ENCODE measurements at regions not wholly inside any gene's neighbourhood (a gene's known extent, or its start where the extent isn't known, plus 50 kb on each side); places are given as distances from the start of the nearest gene placed in this dataset.

DNA sequence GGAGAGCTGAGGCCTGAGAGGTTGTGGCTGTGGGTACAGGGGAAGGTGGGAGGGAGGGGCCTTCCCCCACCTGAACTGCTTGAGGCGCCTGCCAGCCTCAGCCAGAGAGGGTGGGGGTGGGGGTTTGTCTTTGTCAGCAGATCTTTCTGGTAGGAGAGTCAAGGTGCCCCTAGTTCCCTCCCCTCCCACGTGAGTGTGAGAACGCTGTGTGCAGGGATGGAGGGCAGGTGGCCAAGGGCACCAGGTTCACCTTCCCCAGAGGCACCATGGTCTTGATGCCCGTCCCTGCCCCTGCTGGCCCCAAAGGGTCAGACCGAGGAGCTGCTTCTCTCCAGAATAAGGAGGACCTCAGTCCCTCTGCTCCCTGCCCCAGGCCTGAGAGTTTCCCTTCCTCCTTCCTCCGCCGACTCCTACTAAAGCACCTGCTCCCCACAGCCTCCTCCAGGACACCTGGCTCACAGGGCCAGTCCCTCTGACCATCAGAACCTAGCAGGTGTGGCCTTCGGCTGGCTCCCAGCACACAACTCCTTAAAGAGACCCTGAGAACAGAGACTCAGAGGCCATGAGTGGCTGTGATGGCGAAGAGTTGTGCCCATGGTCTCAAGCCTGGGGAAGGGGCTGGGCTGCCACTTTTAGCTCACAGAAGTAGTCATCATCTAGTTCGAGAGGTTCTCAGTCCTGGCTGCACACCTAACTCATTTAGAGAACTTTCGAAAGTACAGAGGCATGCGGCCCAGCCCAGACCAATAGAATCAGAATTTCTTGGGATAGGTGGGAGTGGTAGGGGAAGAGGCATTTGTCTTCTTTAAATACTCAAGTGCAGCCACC lies 113.2 kb upstream of the LHX1 start:
- Histone ChIP-seq H3K9me3 (no peaks in the 10 kb centered on the region), H3K4me3 (no peak overlapping the region), H3K36me3 (no peaks in the 10 kb centered on the region), H3K27me3 (no peaks in the 10 kb centered on the region), H3K27ac (no peak overlapping the region), H3K4me1 (no peaks in the 10 kb centered on the region)
- no peak for TF ChIP-seq POLR2A (IDR thresholded peaks at IDR 0.05)
- TF ChIP-seq, protein P1, sequence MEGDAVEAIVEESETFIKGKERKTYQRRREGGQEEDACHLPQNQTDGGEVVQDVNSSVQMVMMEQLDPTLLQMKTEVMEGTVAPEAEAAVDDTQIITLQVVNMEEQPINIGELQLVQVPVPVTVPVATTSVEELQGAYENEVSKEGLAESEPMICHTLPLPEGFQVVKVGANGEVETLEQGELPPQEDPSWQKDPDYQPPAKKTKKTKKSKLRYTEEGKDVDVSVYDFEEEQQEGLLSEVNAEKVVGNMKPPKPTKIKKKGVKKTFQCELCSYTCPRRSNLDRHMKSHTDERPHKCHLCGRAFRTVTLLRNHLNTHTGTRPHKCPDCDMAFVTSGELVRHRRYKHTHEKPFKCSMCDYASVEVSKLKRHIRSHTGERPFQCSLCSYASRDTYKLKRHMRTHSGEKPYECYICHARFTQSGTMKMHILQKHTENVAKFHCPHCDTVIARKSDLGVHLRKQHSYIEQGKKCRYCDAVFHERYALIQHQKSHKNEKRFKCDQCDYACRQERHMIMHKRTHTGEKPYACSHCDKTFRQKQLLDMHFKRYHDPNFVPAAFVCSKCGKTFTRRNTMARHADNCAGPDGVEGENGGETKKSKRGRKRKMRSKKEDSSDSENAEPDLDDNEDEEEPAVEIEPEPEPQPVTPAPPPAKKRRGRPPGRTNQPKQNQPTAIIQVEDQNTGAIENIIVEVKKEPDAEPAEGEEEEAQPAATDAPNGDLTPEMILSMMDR (IDR thresholded peaks at IDR 0.05), result no peak
- no peak for DNase-seq

DNA sequence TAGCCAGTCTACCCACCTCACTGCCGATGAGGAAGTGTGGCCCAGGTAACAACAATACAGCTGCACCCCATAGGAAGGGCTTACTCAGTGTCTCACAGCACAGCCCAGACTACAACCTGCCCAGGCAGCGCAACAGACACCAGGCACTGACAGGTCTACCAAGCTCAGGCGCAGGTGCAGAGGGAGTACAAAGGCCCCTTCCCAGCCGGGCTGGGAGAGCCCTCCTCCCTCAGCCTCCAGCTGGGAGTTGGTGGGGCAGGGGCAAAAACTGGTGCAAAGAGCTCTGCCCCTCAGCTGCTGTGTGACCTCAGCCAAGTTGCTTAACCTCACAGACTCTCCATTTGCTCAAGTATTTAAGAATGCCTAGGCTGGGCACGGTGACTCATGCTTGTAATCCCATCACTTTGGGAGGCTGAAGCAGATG lies 112.6 kb upstream of the LHX1 start:
- H3K36me3 ChIP-seq, result no peaks in the 10 kb centered on the region
- no peak overlapping the region for H3K27ac ChIP-seq
- no peak for DNase-seq
- no peaks in the 10 kb centered on the region for H3K4me1 ChIP-seq
- no peaks in the 10 kb centered on the region for H3K27me3 ChIP-seq
- H3K4me3 ChIP-seq, result no peak overlapping the region
- TF ChIP-seq, protein P1 (IDR thresholded peaks at IDR 0.05), result no peak
- no peak for TF ChIP-seq POLR2A (IDR thresholded peaks at IDR 0.05)
- no peaks in the 10 kb centered on the region for H3K9me3 ChIP-seq

DNA sequence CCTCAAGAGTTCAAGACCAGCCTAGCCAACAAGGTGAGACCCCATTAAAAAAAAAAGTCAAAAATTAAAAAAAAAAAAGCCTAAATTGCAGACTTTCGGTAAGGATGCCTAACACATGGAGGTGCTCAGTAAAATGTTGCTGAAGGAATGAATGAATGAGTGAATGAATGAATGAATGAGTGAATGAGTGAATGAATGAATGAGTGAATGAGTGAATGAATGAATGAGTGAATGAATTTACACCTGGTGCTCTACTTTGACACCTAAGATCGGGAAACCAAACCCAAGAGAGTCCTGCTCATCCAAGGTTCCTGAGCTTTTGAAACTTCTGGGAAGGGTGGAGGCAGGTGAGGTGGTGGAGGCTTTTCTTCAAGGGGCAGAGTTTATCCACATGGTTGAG lies 112.2 kb upstream of the LHX1 start:
- H3K36me3 ChIP-seq, result no peaks in the 10 kb centered on the region
- TF ChIP-seq, protein P1 (IDR thresholded peaks at IDR 0.05), result no peak
- TF ChIP-seq POLR2A (IDR thresholded peaks at IDR 0.05), result no peak
- H3K27me3 ChIP-seq, result no peaks in the 10 kb centered on the region
- no peak overlapping the region for H3K4me3 ChIP-seq
- no peaks in the 10 kb centered on the region for H3K9me3 ChIP-seq
- DNase-seq, result no peak
- H3K4me1 ChIP-seq, result no peaks in the 10 kb centered on the region
- no peak overlapping the region for H3K27ac ChIP-seq

DNA sequence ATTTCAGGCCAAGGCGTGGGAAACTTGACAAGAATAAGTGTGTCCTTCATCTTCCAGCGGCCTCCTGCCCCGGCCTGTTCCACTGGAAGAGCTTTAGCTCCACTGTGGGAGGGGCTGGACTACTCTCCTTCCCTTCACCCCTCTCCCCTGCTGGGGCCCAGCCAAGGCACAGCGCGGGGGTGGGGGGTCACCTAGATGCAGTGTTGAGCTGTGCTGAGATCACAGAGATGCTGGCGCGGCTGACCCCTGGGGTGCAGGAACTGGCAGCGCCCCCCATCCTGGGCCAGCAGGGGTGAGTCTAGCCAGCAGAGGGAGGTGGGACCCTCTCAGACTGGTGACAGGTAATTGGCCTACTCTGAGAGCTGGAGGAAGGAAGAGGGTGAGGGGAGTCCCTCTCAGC lies 111.8 kb upstream of the LHX1 start:
- no peaks in the 10 kb centered on the region for H3K27me3 ChIP-seq
- no peaks in the 10 kb centered on the region for H3K36me3 ChIP-seq
- H3K27ac ChIP-seq, result no peak overlapping the region
- TF ChIP-seq, protein P1 (IDR thresholded peaks at IDR 0.05), result no peak
- no peak for TF ChIP-seq POLR2A (IDR thresholded peaks at IDR 0.05)
- DNase-seq, result no peak
- no peaks in the 10 kb centered on the region for H3K9me3 ChIP-seq
- H3K4me3 ChIP-seq, result no peak overlapping the region
- H3K4me1 ChIP-seq, result no peaks in the 10 kb centered on the region

DNA sequence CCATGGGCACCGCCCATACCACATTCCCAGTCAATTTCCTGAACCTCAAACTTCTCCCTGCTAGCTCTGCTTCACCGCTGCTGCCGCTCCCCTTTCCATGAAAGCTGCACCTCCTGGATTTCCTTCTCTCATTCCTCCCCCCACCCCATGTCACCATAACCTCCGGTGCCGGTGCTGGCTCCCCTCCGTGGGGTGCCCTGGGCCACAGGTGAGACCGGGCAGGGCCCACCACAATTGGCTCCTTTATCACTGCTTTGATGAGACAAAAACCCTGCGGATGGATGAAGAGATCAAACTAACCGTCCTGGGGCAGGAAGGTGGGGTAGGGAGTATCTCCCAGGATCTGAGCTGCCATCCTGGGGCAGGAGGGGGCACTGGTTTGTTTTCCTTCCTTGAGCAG lies 111.3 kb upstream of the LHX1 start:
- TF ChIP-seq, protein P1 (IDR thresholded peaks at IDR 0.05), result no peak
- no peak for TF ChIP-seq POLR2A (IDR thresholded peaks at IDR 0.05)
- H3K27me3 ChIP-seq, result no peaks in the 10 kb centered on the region

More for the DNA sequence above, 111.3 kb upstream of the LHX1 start:
- no peaks in the 10 kb centered on the region for H3K36me3 ChIP-seq
- no peak for DNase-seq
- no peaks in the 10 kb centered on the region for H3K4me1 ChIP-seq
- no peak overlapping the region for H3K27ac ChIP-seq
- H3K4me3 ChIP-seq, result no peak overlapping the region
- H3K9me3 ChIP-seq, result no peaks in the 10 kb centered on the region

Data from Peyer's patch (tissue), 4 donors.